ENCODE measurements at regions not wholly inside any gene's neighbourhood (a gene's known extent, or its start where the extent isn't known, plus 50 kb on each side); places are given as distances from the start of the nearest gene placed in this dataset.

DNA sequence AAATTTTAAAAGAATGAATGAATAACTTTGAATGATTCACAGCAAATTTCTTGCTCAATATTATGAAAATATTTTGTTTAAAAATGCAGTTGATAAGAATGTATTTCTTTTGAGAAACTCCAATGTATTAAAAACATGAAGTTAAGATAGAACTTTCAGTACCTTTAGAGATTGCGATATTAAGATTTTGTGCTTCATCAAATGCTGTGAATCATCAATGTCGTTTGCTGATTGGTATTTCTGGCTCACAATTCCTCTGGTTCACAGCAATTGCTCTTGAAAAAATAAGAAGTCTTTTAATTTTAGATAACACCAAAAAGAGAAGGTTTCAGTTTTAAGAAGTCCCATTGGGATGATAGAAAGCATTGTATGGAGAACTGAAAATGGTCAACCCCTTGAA lies 228.7 kb downstream of the IKZF2 start:
- TF ChIP-seq CTCF (IDR thresholded peaks at IDR 0.05) = no peak

GRCh38 chr2:212921711-212922110 lies 229.7 kb downstream of the IKZF2 start:
- TF ChIP-seq CTCF (IDR thresholded peaks at IDR 0.05) = no peak

DNA sequence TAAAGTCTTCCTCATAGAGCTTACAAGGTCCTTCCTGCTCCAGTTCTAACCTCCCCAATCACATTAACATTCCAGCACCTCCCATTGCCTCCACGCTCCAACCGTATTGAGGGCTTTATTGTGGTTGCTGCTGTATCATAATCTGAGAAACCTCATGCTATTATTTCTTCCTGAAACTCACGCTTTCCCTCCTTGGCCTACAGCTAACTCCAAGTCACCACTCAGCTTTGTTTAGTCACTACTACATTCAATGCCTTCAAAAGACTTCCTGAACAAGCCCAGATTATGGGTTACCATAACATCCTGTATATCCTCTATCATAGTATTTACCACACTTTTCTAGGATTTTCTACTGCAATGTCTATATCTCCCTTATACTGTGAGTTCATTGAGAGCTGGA lies 230.4 kb downstream of the IKZF2 start:
- no peak for TF ChIP-seq CTCF (IDR thresholded peaks at IDR 0.05)

GRCh38 chr2:212919238-212919637 lies 232.2 kb downstream of the IKZF2 start:
- no peak for TF ChIP-seq CTCF (IDR thresholded peaks at IDR 0.05)

- TF ChIP-seq CTCF (IDR thresholded peaks at IDR 0.05) = no peak
Measured at GRCh38 chr2:212918336-212918735, 233.1 kb downstream of the IKZF2 start.

- TF ChIP-seq CTCF (IDR thresholded peaks at IDR 0.05) = no peak
Measured at GRCh38 chr2:212915121-212915782, 236.2 kb downstream of the IKZF2 start.

- TF ChIP-seq CTCF (IDR thresholded peaks at IDR 0.05) = no peak
Measured at GRCh38 chr2:212914392-212914791, 237.0 kb downstream of the IKZF2 start.

All from LNCAP (cell line).